HepG2 (cell line): ENCODE measurements at regions not wholly inside any gene's neighbourhood (a gene's known extent, or its start where the extent isn't known, plus 50 kb on each side); places are given as distances from the start of the nearest gene placed in this dataset.

Source experiments
- ATAC-seq: fragments of 200-7000 bp; cut with Tn5 transposase; 3 replicates; pipeline ENCODE4 v1.9.1; 2020; ENCODE audit warnings: mild to moderate bottlenecking, moderate library complexity
- BruUV-seq: library from RNA; stranded (reverse); fragments of 400-500 nt; replicated peaks from 2 replicates; lab custom pipeline; 2021; lab: Mats Ljungman, UMichigan
- CTCF ChIA-PET: fragments of 300-600 bp; formaldehyde crosslinking; extraction: SDS; loops from one replicate; lab custom pipeline; 2021; ENCODE audit warnings: low total read pairs, inconsistent platforms, low intra/inter-chr PET ratio; lab: Yijun Ruan, JAX
- POLR2A ChIA-PET: fragments of 350-600 bp; sonication (Branson Sonifier 250); formaldehyde crosslinking; loops from one replicate; lab custom pipeline; 2020; ENCODE audit warnings: antibody characterized with exemption, inconsistent platforms; lab: Yijun Ruan, JAX
- DNase-seq: peaks from one replicate; pipeline ENCODE4 v3.0.0-alpha.2; 2015; ENCODE audit warnings: low spot score
- FAIRE-seq: peaks from 3 replicates; lab custom pipeline; 2011; peaks lifted over from hg19 to GRCh38; lab: Jason Lieb, UNC
- H2AFZ ChIP-seq: one replicate; pipeline ENCODE4 v1.6.1; 2011; ENCODE audit warnings: low read length, inconsistent platforms
- H3K27ac ChIP-seq: fragments of 300-600 bp; 3 replicates; pipeline ENCODE4 v1.8.0; 2011; ENCODE audit warnings: mixed run types, mild to moderate bottlenecking, mixed read lengths, low read length, inconsistent platforms; ENCODE audit not compliant: insufficient read depth; ENCODE audit errors: extremely low read length
- H3K27me3 ChIP-seq, 2 experiments: fragments of 200-600 bp in 1 of 2; 2 replicates in 1 of 2; 3 replicates in 1 of 2; pipeline versions ENCODE4 v1.6.0 to v1.8.0; 2011; ENCODE audit warnings: low read length in 2 of 2, mild to moderate bottlenecking in 2 of 2, moderate library complexity in 2 of 2, inconsistent platforms in 1 of 2; ENCODE audit not compliant: insufficient read depth in 2 of 2, control insufficient read depth in 1 of 2
- H3K36me3 ChIP-seq, 2 experiments: fragments of 200-600 bp in 1 of 2; replicated peaks in 1 of 2; 2 replicates in 1 of 2; 3 replicates in 1 of 2; pipeline versions ENCODE4 v1.5.1 to v1.8.0; 2011; ENCODE audit warnings: low read length in 2 of 2, inconsistent platforms in 1 of 2; ENCODE audit not compliant: insufficient read depth in 2 of 2, control insufficient read depth in 1 of 2
- H3K4me1 ChIP-seq: 2 replicates; pipeline ENCODE4 v1.5.1; 2012; ENCODE audit warnings: low read length, inconsistent platforms; ENCODE audit not compliant: insufficient read depth
- H3K4me2 ChIP-seq: 2 replicates; pipeline ENCODE4 v1.6.0; 2011; ENCODE audit warnings: low read depth, low read length, inconsistent platforms
- H3K4me3 ChIP-seq, 3 experiments: fragments of 200-600 bp in 1 of 3; sonication (generic), shearing (Covaris generic) in 1 of 3; replicated peaks in 1 of 3; 2 replicates each; pipeline ENCODE4 v1.5.1; 2011 to 2016; ENCODE audit warnings: low read length in 3 of 3, inconsistent platforms in 2 of 3, low read depth in 2 of 3, mild to moderate bottlenecking in 2 of 3, control low read depth in 1 of 3, mixed read lengths in 1 of 3; ENCODE audit not compliant: insufficient read depth in 1 of 3
- H3K79me2 ChIP-seq: one replicate; pipeline ENCODE4 v1.6.1; 2011; ENCODE audit warnings: low read length, inconsistent platforms; ENCODE audit not compliant: insufficient read depth
- H3K9ac ChIP-seq: 2 replicates; pipeline ENCODE4 v1.6.0; 2011; ENCODE audit warnings: mild to moderate bottlenecking, low read depth, low read length, inconsistent platforms; ENCODE audit not compliant: insufficient read depth
- H3K9me3 ChIP-seq: 2 replicates; pipeline ENCODE4 v1.5.1; 2012; ENCODE audit warnings: mild to moderate bottlenecking, low read length
- H4K20me1 ChIP-seq: 2 replicates; pipeline ENCODE4 v1.6.0; 2011; ENCODE audit warnings: inconsistent platforms, mild to moderate bottlenecking, low read length, moderate library complexity; ENCODE audit not compliant: insufficient read depth
- CENPX ChIP-seq: sonication (generic); formaldehyde crosslinking; IDR thresholded peaks from 2 replicates; pipeline ENCODE4 v1.9.0; 2021; ENCODE audit warnings: mild to moderate bottlenecking, missing genetic modification reagents, moderate library complexity
- FOXA3 ChIP-seq: IDR thresholded peaks from 2 replicates; pipeline ENCODE4 v1.6.1; 2016; ENCODE audit warnings: missing genetic modification reagents, missing compliant biosample characterization
- HDAC2 ChIP-seq: sonication (generic); formaldehyde crosslinking; IDR thresholded peaks from 2 replicates; pipeline ENCODE4 v1.4.0; 2020; ENCODE audit warnings: missing genetic modification reagents
- KIAA2018 ChIP-seq: sonication (generic); formaldehyde crosslinking; IDR thresholded peaks from 2 replicates; pipeline ENCODE4 v1.5.0; 2020; ENCODE audit warnings: mild to moderate bottlenecking, missing genetic modification reagents, borderline replicate concordance
- PRDM15 ChIP-seq: sonication (generic); formaldehyde crosslinking; IDR thresholded peaks from 2 replicates; pipeline ENCODE4 v1.4.0; 2020; ENCODE audit warnings: missing genetic modification reagents
- TFAP4 ChIP-seq: sonication (generic); IDR thresholded peaks from 2 replicates; pipeline ENCODE4 v1.6.1; 2016; ENCODE audit warnings: low read depth, borderline replicate concordance
- ZMYM3 ChIP-seq: sonication (generic); formaldehyde crosslinking; IDR thresholded peaks from 2 replicates; pipeline ENCODE4 v1.5.1; 2020; ENCODE audit warnings: mild to moderate bottlenecking, missing genetic modification reagents
- ZNF44 ChIP-seq: sonication (generic); formaldehyde crosslinking; IDR thresholded peaks from 2 replicates; pipeline ENCODE4 v1.5.1; 2020; ENCODE audit warnings: mild to moderate bottlenecking, missing genetic modification reagents
- ZNF451 ChIP-seq: sonication (generic); formaldehyde crosslinking; IDR thresholded peaks from 2 replicates; pipeline ENCODE4 v1.5.0; 2020; ENCODE audit warnings: mild to moderate bottlenecking, missing genetic modification reagents
- ZNF460 ChIP-seq: sonication (generic); formaldehyde crosslinking; IDR thresholded peaks from 2 replicates; pipeline ENCODE4 v1.5.1; 2020; ENCODE audit warnings: missing genetic modification reagents, mild to moderate bottlenecking, borderline replicate concordance
- ZNF496 ChIP-seq: sonication (generic); formaldehyde crosslinking; IDR thresholded peaks from 2 replicates; pipeline ENCODE4 v1.8.1; 2023; ENCODE audit warnings: mild to moderate bottlenecking, moderate library complexity, missing genetic modification reagents; ENCODE audit not compliant: insufficient replicate concordance
- ZNF678 ChIP-seq: sonication (generic); formaldehyde crosslinking; IDR thresholded peaks from 2 replicates; pipeline ENCODE4 v1.4.0; 2020; ENCODE audit warnings: mild to moderate bottlenecking, missing genetic modification reagents
- WGBS: methylation state at CpG from one replicate; pipeline ENCODE4 v1.1.6; 2017; ENCODE audit warnings: low lambda C conversion rate; 5-methylcytosine and 5-hydroxymethylcytosine counted together
- in situ Hi-C: cut with HindIII; loops from 2 replicates; pipeline ENCODE4 v1.10.0; 2017; ENCODE audit warnings: low pct_unique_long_range_greater_than_20kb; ENCODE audit not compliant: extremely low pct_ligation_motif_present
- intact Hi-C: fragments of 100-400 bp; cut with micrococcal nuclease; formaldehyde crosslinking; loops from one replicate; pipeline ENCODE4 v1.10.0; 2022; ENCODE audit not compliant: unreplicated experiment

GRCh38 chr16:8453359-8453758 is 137.0 kb downstream of the TMEM114 start:
- POLR2A ChIA-PET, result no interaction called here
- in situ Hi-C loops, result no loop called here
- TF ChIP-seq KIAA2018 (CRISPR knock-in tag) (no peak), ZNF496 (CRISPR knock-in tag) (no peak), ZNF451 (no peak), ZNF44 (CRISPR knock-in tag) (no peak), PRDM15 (no peak), ZNF460 (CRISPR knock-in tag) (no peak), ZMYM3 (CRISPR knock-in tag) (no peak), CENPX (CRISPR knock-in tag) (no peak), ZNF678 (CRISPR knock-in tag) (no peak), HDAC2 (CRISPR knock-in tag) (no peak), TFAP4 (no peak), FOXA3 (CRISPR knock-in tag) (no peak)

More at GRCh38 chr16:8453359-8453758, 137.0 kb downstream of the TMEM114 start:
- Histone ChIP-seq H2AFZ (no peak overlapping the region), H3K36me3 (no peaks in the 10 kb centered on the region), H3K4me1 (no peaks in the 10 kb centered on the region), H3K27me3 (0 out of 5 replicates have a peak, but pooled peaks cover 0 to under 1% of the 10 kb centered on the region in 2 experiments), H3K4me3 (no peak overlapping the region), H3K4me2 (no peak overlapping the region), H3K9me3 (no peaks in the 10 kb centered on the region), H3K9ac (no peak overlapping the region), H3K27ac (no peak overlapping the region), H3K79me2 (no peaks in the 10 kb centered on the region), H4K20me1 (no peaks in the 10 kb centered on the region)
- ATAC-seq, result no peak
- DNase-seq, result no peak
- CTCF ChIA-PET, result no interaction called here
- intact Hi-C loops, result no loop called here
- BruUV-seq, result no TSS peak
- FAIRE-seq, result no peak
- WGBS, result 3% methylated on average over 4 of the region's 4 CpGs
